HCT116 (cell line): ENCODE measurements at regions not wholly inside any gene's neighbourhood (a gene's known extent, or its start where the extent isn't known, plus 50 kb on each side); places are given as distances from the start of the nearest gene placed in this dataset.

ENCODE experiments used
- ATAC-seq: fragments of 200-7000 bp; cut with Tn5 transposase; 2 replicates; pipeline ENCODE4 v1.9.1; 2020; ENCODE audit warnings: mild to moderate bottlenecking, moderate library complexity
- BruUV-seq: library from RNA; stranded (reverse); fragments of 400-500 nt; replicated peaks from 2 replicates; lab custom pipeline; 2021; lab: Mats Ljungman, UMichigan
- CTCF ChIA-PET: fragments of 300-600 bp; sonication (Branson Sonifier 250); formaldehyde crosslinking; loops from one replicate; lab custom pipeline; 2021; ENCODE audit warnings: antibody characterized with exemption; lab: Charles Lee
- POLR2A ChIA-PET: fragments of 300-600, 350-600 bp; sonication (Branson Sonifier 250); formaldehyde crosslinking; loops from one replicate; lab custom pipeline; 2021; ENCODE audit warnings: antibody characterized with exemption; lab: Charles Lee
- RAD21 ChIA-PET, 2 experiments: fragments of 300-600 bp; sonication (Branson Sonifier 250); formaldehyde crosslinking; loops; one replicate each; lab custom pipeline; 2023; ENCODE audit warnings: low total read pairs in 2 of 2; ENCODE audit not compliant: uncharacterized antibody in 2 of 2, unreplicated experiment in 2 of 2, low non-redundant PET in 1 of 2; lab: Charles Lee
- DNase-seq: peaks from one replicate; pipeline ENCODE4 v3.0.0-alpha.2; 2010; ENCODE audit warnings: low read depth, low spot score
- H2AFZ ChIP-seq: fragments of 200-600 bp; shearing (Covaris generic), sonication (generic); 2 replicates; pipeline ENCODE4 v1.6.1; 2017; ENCODE audit warnings: low read depth, mixed run types, mixed read lengths, antibody characterized with exemption, low read length; ENCODE audit not compliant: poor library complexity, severe bottlenecking
- H3K27ac ChIP-seq: 2 replicates; pipeline ENCODE4 v1.5.1; 2012; ENCODE audit warnings: low read depth, low read length
- H3K27me3 ChIP-seq: fragments of 200-600 bp; sonication (generic); 2 replicates; pipeline ENCODE4 v1.6.1; 2016; ENCODE audit warnings: mixed run types, low read length, mixed read lengths; ENCODE audit not compliant: insufficient read depth
- H3K36me3 ChIP-seq, 2 experiments: fragments of 200-500 bp in 1 of 2; fragments of 200-600 bp in 1 of 2; sonication (Bioruptor generic) in 1 of 2; sonication (generic) in 1 of 2; 2 replicates each; pipeline versions ENCODE4 v1.5.1 to v1.6.1; 2014 to 2016; ENCODE audit warnings: low read length in 2 of 2, inconsistent platforms in 1 of 2, mixed read lengths in 1 of 2, mixed run types in 1 of 2; ENCODE audit not compliant: insufficient read depth in 2 of 2, control insufficient read depth in 1 of 2
- H3K4me1 ChIP-seq, 2 experiments: fragments of 200-600 bp in 1 of 2; sonication (generic) in 1 of 2; 2 replicates each; pipeline versions ENCODE4 v1.5.1 to v1.6.1; 2012 to 2017; ENCODE audit warnings: low read length in 2 of 2, inconsistent platforms in 1 of 2, mild to moderate bottlenecking in 1 of 2, mixed read lengths in 1 of 2, mixed run types in 1 of 2, moderate library complexity in 1 of 2; ENCODE audit not compliant: insufficient read depth in 2 of 2, control insufficient read depth in 1 of 2
- H3K4me2 ChIP-seq: fragments of 200-600 bp; sonication (generic); 2 replicates; pipeline ENCODE4 v1.6.1; 2017; ENCODE audit warnings: mixed run types, low read length, mixed read lengths
- H3K4me3 ChIP-seq, 2 experiments: fragments of 200-600 bp in 1 of 2; sonication (generic) in 1 of 2; replicated peaks in 1 of 2; 2 replicates each; pipeline ENCODE4 v1.5.1; 2011 to 2016; ENCODE audit warnings: low read length in 2 of 2, control low read depth in 1 of 2, low read depth in 1 of 2, mild to moderate bottlenecking in 1 of 2, mixed read lengths in 1 of 2, mixed run types in 1 of 2
- H3K79me2 ChIP-seq: fragments of 200-600 bp; sonication (generic); 2 replicates; pipeline ENCODE4 v1.6.1; 2017; ENCODE audit warnings: mild to moderate bottlenecking, mixed run types, low read length, moderate library complexity, mixed read lengths; ENCODE audit not compliant: insufficient read depth
- H3K9ac ChIP-seq: fragments of 200-600 bp; sonication (generic); 2 replicates; pipeline ENCODE4 v1.6.1; 2016; ENCODE audit warnings: low read length, mixed read lengths
- H3K9me2 ChIP-seq: fragments of 200-600 bp; sonication (generic), shearing (Covaris generic); 2 replicates; pipeline ENCODE4 v1.6.1; 2017; ENCODE audit warnings: mixed run types, mild to moderate bottlenecking, moderate library complexity; ENCODE audit not compliant: insufficient read depth
- H3K9me3 ChIP-seq, 2 experiments: fragments of 200-500 bp in 1 of 2; fragments of 200-600 bp in 1 of 2; sonication (Bioruptor generic) in 1 of 2; sonication (generic) in 1 of 2; 2 replicates each; pipeline ENCODE4 v1.6.1; 2014 to 2017; ENCODE audit warnings: low read length in 2 of 2, mixed read lengths in 2 of 2, inconsistent platforms in 1 of 2, low read depth in 1 of 2, mild to moderate bottlenecking in 1 of 2, mixed run types in 1 of 2, moderate library complexity in 1 of 2; ENCODE audit not compliant: control insufficient read depth in 1 of 2, insufficient read depth in 1 of 2
- H4K20me1 ChIP-seq: fragments of 200-600 bp; sonication (generic), shearing (Covaris generic); 2 replicates; pipeline ENCODE4 v1.6.1; 2017; ENCODE audit warnings: mixed run types, mild to moderate bottlenecking, moderate library complexity; ENCODE audit not compliant: insufficient read depth
- CBX3 ChIP-seq: IDR thresholded peaks from 2 replicates; pipeline ENCODE4 v1.6.1; 2012; ENCODE audit warnings: low read depth
- CEBPB ChIP-seq: IDR thresholded peaks from 2 replicates; pipeline ENCODE4 v1.6.1; 2012; ENCODE audit warnings: low read depth
- EGR1 ChIP-seq: IDR thresholded peaks from 2 replicates; pipeline ENCODE4 v1.6.1; 2012; ENCODE audit warnings: low read depth
- ELF1 ChIP-seq: IDR thresholded peaks from 2 replicates; pipeline ENCODE4 v1.6.1; 2012; ENCODE audit warnings: low read depth, borderline replicate concordance
- EZH2 ChIP-seq: fragments of 200-600 bp; sonication (generic); IDR thresholded peaks from 2 replicates; pipeline ENCODE4 v1.6.1; 2017; ENCODE audit warnings: antibody characterized with exemption, mixed run types
- EZH2phosphoT487 ChIP-seq: fragments of 200-600 bp; IDR thresholded peaks from 2 replicates; pipeline ENCODE4 v1.6.1; 2018; ENCODE audit warnings: antibody characterized with exemption, borderline replicate concordance
- JUND ChIP-seq: IDR thresholded peaks from 2 replicates; pipeline ENCODE4 v1.6.1; 2012
- POLR2A ChIP-seq: IDR thresholded peaks from 2 replicates; pipeline ENCODE4 v1.7.0; 2011; ENCODE audit warnings: borderline replicate concordance; ENCODE audit not compliant: insufficient read depth, insufficient read length; ENCODE audit errors: extremely low read depth
- POLR2AphosphoS5 ChIP-seq: IDR thresholded peaks from 2 replicates; pipeline ENCODE4 v1.6.1; 2011; ENCODE audit warnings: mild to moderate bottlenecking, low read depth, low read length, moderate library complexity
- SIN3A ChIP-seq: IDR thresholded peaks from 2 replicates; pipeline ENCODE4 v1.6.1; 2012; ENCODE audit warnings: low read depth
- SP1 ChIP-seq: IDR thresholded peaks from 2 replicates; pipeline ENCODE4 v1.6.1; 2012; ENCODE audit warnings: low read depth
- SRF ChIP-seq: IDR thresholded peaks from 2 replicates; pipeline ENCODE4 v1.6.1; 2012; ENCODE audit warnings: low read depth
- TCF7L2 ChIP-seq: IDR thresholded peaks from 2 replicates; pipeline ENCODE4 v1.7.0; 2011; ENCODE audit warnings: borderline replicate concordance, inconsistent platforms; ENCODE audit not compliant: insufficient read depth, insufficient read length; ENCODE audit errors: extremely low read depth
- YY1 ChIP-seq: IDR thresholded peaks from 2 replicates; pipeline ENCODE4 v1.6.1; 2011; ENCODE audit warnings: low read length, low read depth, moderate library complexity, mild to moderate bottlenecking; ENCODE audit not compliant: insufficient replicate concordance; ENCODE audit errors: extremely low read depth
- ZNF274 ChIP-seq: fragments of 200-500 bp; sonication (Bioruptor generic); IDR thresholded peaks from 2 replicates; pipeline ENCODE4 v1.6.1; 2014; ENCODE audit warnings: mild to moderate bottlenecking, low read depth, low read length, inconsistent platforms
- intact Hi-C: fragments of 100-400 bp; cut with micrococcal nuclease; formaldehyde crosslinking; loops from 2 replicates; pipeline ENCODE4 v1.10.0; 2022
- TF ChIP-seq, protein P1 (sequence below): IDR thresholded peaks from 2 replicates; pipeline ENCODE4 v1.6.1; 2012
- TF ChIP-seq, protein P2 (sequence below): IDR thresholded peaks from 2 replicates; pipeline ENCODE4 v1.6.1; 2012; ENCODE audit warnings: low read depth
- TF ChIP-seq, protein P3 (sequence below): IDR thresholded peaks from 2 replicates; pipeline ENCODE4 v1.6.1; 2012
- TF ChIP-seq, protein P4 (sequence below): IDR thresholded peaks from 2 replicates; pipeline ENCODE4 v1.6.1; 2011; ENCODE audit warnings: mild to moderate bottlenecking, low read length, moderate library complexity; ENCODE audit not compliant: insufficient replicate concordance; ENCODE audit errors: extremely low read depth

DNA sequence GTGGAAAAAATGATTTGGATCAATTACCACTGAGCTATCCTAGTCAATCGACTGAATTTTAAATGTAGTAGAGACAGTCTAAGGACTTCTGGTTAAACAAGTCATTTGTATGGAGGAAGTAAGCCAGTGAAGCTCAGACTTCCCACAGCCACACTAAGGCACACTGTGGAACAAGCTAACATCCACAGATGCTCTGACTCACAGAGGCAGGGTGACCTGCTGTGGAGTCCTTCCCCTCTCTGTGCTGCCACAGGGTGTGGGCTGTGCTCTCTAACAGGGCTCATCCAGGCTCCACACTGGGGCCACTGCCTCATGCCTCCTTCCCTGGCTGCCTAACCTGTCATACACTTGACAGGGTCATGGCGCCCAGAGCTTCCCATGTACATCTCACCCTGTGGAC, 351.0 kb downstream of the GALR1 start:
- no peak overlapping the region for H3K4me3 ChIP-seq
- peaks cover 3 to 5% of the 10 kb centered on the region in 2 experiments; a peak in 2 of 4 replicates for H3K9me3 ChIP-seq
- POLR2A ChIA-PET: no interaction called here
- no peak overlapping the region for H3K4me2 ChIP-seq
- CTCF ChIA-PET: no interaction called here
- H3K9me2 ChIP-seq: no peaks in the 10 kb centered on the region
- no peak overlapping the region for H3K9ac ChIP-seq
- TF ChIP-seq TCF7L2 (no peak), SP1 (no peak), EGR1 (no peak), CBX3 (no peak), SRF (no peak), YY1 (no peak), ELF1 (no peak), POLR2AphosphoS5 (no peak), POLR2A (no peak), EZH2 (no peak), ZNF274 (no peak), EZH2phosphoT487 (no peak), CEBPB (no peak), JUND (no peak), SIN3A (no peak)
- TF ChIP-seq, protein P1, sequence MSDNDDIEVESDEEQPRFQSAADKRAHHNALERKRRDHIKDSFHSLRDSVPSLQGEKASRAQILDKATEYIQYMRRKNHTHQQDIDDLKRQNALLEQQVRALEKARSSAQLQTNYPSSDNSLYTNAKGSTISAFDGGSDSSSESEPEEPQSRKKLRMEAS: no peak
- TF ChIP-seq, protein P2, sequence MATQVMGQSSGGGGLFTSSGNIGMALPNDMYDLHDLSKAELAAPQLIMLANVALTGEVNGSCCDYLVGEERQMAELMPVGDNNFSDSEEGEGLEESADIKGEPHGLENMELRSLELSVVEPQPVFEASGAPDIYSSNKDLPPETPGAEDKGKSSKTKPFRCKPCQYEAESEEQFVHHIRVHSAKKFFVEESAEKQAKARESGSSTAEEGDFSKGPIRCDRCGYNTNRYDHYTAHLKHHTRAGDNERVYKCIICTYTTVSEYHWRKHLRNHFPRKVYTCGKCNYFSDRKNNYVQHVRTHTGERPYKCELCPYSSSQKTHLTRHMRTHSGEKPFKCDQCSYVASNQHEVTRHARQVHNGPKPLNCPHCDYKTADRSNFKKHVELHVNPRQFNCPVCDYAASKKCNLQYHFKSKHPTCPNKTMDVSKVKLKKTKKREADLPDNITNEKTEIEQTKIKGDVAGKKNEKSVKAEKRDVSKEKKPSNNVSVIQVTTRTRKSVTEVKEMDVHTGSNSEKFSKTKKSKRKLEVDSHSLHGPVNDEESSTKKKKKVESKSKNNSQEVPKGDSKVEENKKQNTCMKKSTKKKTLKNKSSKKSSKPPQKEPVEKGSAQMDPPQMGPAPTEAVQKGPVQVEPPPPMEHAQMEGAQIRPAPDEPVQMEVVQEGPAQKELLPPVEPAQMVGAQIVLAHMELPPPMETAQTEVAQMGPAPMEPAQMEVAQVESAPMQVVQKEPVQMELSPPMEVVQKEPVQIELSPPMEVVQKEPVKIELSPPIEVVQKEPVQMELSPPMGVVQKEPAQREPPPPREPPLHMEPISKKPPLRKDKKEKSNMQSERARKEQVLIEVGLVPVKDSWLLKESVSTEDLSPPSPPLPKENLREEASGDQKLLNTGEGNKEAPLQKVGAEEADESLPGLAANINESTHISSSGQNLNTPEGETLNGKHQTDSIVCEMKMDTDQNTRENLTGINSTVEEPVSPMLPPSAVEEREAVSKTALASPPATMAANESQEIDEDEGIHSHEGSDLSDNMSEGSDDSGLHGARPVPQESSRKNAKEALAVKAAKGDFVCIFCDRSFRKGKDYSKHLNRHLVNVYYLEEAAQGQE: no peak
- TF ChIP-seq, protein P3, sequence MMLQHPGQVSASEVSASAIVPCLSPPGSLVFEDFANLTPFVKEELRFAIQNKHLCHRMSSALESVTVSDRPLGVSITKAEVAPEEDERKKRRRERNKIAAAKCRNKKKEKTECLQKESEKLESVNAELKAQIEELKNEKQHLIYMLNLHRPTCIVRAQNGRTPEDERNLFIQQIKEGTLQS: no peak
- TF ChIP-seq, protein P4, sequence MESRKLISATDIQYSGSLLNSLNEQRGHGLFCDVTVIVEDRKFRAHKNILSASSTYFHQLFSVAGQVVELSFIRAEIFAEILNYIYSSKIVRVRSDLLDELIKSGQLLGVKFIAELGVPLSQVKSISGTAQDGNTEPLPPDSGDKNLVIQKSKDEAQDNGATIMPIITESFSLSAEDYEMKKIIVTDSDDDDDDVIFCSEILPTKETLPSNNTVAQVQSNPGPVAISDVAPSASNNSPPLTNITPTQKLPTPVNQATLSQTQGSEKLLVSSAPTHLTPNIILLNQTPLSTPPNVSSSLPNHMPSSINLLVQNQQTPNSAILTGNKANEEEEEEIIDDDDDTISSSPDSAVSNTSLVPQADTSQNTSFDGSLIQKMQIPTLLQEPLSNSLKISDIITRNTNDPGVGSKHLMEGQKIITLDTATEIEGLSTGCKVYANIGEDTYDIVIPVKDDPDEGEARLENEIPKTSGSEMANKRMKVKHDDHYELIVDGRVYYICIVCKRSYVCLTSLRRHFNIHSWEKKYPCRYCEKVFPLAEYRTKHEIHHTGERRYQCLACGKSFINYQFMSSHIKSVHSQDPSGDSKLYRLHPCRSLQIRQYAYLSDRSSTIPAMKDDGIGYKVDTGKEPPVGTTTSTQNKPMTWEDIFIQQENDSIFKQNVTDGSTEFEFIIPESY: no peak
- H4K20me1 ChIP-seq: no peaks in the 10 kb centered on the region
- H3K4me1 ChIP-seq: no peaks in the 10 kb centered on the region
- no peaks in the 10 kb centered on the region for H3K79me2 ChIP-seq
- no peaks in the 10 kb centered on the region for H3K36me3 ChIP-seq
- intact Hi-C loops: no loop called here
- no peak overlapping the region for H3K27ac ChIP-seq
- no TSS peak for BruUV-seq
- DNase-seq (no peak), ATAC-seq (no peak)
- RAD21 ChIA-PET: no interaction called here
- H2AFZ ChIP-seq: no peak overlapping the region
- no peaks in the 10 kb centered on the region for H3K27me3 ChIP-seq
